Endothelial cell of umbilical vein (primary cell): ENCODE measurements at regions not wholly inside any gene's neighbourhood (a gene's known extent, or its start where the extent isn't known, plus 50 kb on each side); places are given as distances from the start of the nearest gene placed in this dataset.

Experiments used
- EZH2 ChIP-seq: IDR thresholded peaks from 2 replicates; pipeline ENCODE4 v1.6.1; 2012; ENCODE audit warnings: borderline replicate concordance, low read depth, mild to moderate bottlenecking, moderate library complexity, low read length, inconsistent platforms; ENCODE audit not compliant: severe bottlenecking
- JUN ChIP-seq: IDR thresholded peaks from 2 replicates; pipeline ENCODE4 v1.6.1; 2011; ENCODE audit warnings: borderline replicate concordance, low read depth; ENCODE audit not compliant: insufficient read length, insufficient read depth
- POLR2A ChIP-seq: IDR thresholded peaks from 2 replicates; pipeline ENCODE4 v1.6.1; 2012; ENCODE audit warnings: low read depth, mild to moderate bottlenecking, control low read depth, low read length
- POLR2AphosphoS5 ChIP-seq: IDR thresholded peaks from 2 replicates; pipeline ENCODE4 v1.6.1; 2012; ENCODE audit warnings: low read depth, mild to moderate bottlenecking, control low read depth, low read length, moderate library complexity; ENCODE audit not compliant: insufficient read depth
- TF ChIP-seq, protein P1 (sequence below), 2 donors: IDR thresholded peaks; 1 replicate in 1 of 2; 2 replicates in 1 of 2; pipeline ENCODE4 v1.5.1; 2011; ENCODE audit warnings: low read length in 2 of 2, mild to moderate bottlenecking in 2 of 2, moderate library complexity in 2 of 2, control low read depth in 1 of 2, inconsistent platforms in 1 of 2, low read depth in 1 of 2; ENCODE audit not compliant: insufficient read depth in 1 of 2; ENCODE audit errors: extremely low read depth in 1 of 2
- TF ChIP-seq, protein P2 (sequence below): IDR thresholded peaks from 2 replicates; pipeline ENCODE4 v1.6.1; 2011; ENCODE audit not compliant: insufficient read depth, insufficient read length

DNA sequence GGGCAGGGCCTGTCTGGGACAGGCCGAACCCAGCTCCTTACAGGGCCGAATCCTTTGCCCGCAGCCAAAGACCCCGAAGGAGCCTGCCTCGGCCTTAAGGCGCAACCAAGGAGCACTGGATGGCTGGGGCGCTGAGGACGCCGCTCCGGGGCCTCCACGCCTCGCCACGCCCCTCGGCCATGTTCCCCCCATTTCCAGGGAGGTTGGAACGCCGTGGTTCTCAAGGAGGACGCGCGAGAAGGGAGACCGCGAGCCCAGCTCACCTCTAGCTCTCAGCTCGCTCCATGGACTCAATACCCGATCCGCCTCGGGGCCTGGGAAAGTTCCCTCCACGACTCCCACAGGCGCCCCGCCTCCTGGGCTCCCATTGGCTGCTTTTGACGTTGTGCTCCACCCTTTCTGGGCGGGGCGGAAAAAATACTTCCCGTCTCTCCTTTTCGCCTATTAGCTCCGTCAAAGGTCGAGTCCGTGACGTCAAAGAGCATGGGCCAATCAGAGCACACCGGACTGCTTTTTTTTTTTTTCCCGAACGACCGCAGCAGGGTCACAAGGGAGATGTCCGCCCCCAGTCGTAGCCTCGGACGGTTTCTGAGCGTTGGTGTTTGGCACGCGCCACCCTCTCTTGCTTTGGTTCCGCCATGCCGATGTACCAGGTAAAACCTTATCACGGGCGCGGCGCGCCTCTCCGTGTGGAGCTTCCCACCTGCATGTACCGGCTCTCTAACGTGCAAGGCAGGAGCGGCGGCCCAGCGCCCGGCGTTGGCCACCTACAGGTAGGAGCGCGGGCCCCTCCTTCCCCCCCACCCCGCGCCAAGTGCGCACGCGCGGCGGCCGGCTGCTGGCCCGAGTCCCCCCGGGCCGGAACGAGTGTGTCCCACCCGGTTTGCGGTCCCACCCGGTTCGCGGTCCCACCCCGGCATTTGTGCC is 305.7 kb downstream of the TYW1 start:
- TF ChIP-seq, protein P1, sequence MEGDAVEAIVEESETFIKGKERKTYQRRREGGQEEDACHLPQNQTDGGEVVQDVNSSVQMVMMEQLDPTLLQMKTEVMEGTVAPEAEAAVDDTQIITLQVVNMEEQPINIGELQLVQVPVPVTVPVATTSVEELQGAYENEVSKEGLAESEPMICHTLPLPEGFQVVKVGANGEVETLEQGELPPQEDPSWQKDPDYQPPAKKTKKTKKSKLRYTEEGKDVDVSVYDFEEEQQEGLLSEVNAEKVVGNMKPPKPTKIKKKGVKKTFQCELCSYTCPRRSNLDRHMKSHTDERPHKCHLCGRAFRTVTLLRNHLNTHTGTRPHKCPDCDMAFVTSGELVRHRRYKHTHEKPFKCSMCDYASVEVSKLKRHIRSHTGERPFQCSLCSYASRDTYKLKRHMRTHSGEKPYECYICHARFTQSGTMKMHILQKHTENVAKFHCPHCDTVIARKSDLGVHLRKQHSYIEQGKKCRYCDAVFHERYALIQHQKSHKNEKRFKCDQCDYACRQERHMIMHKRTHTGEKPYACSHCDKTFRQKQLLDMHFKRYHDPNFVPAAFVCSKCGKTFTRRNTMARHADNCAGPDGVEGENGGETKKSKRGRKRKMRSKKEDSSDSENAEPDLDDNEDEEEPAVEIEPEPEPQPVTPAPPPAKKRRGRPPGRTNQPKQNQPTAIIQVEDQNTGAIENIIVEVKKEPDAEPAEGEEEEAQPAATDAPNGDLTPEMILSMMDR (IDR thresholded peaks at IDR 0.05; ENCODE audit: extremely low read depth in 1 of 2, insufficient read depth in 1 of 2, low read depth in 1 of 2, low read length in 2 of 2) = peak in 1 of 2 donors; percentile 47
- no peak for TF ChIP-seq JUN
- TF ChIP-seq, protein P2, sequence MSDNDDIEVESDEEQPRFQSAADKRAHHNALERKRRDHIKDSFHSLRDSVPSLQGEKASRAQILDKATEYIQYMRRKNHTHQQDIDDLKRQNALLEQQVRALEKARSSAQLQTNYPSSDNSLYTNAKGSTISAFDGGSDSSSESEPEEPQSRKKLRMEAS = peak; percentile 6
- no peak for TF ChIP-seq EZH2
- peak; percentile 85 for TF ChIP-seq POLR2A
- peak; percentile 80 for TF ChIP-seq POLR2AphosphoS5
